Glomerular endothelial cell (primary cell): ENCODE measurements at regions not wholly inside any gene's neighbourhood (a gene's known extent, or its start where the extent isn't known, plus 50 kb on each side); places are given as distances from the start of the nearest gene placed in this dataset.

Experiments used
- DNase-seq: peaks from one replicate; pipeline ENCODE4 v3.0.0-alpha.2; 2011; ENCODE audit warnings: low read depth, low spot score; ENCODE audit errors: extremely low read depth

GRCh38 chr2:81979086-81979485, 1674.5 kb upstream of the LRRTM1 start:
- DNase-seq = no peak

- DNase-seq = no peak
These were observed 1672.4 kb upstream of the LRRTM1 start for GRCh38 chr2:81976998-81977397.

- no peak for DNase-seq
These were observed 1669.7 kb upstream of the LRRTM1 start for GRCh38 chr2:81974216-81974615.

GRCh38 chr2:81942876-81943275, 1638.3 kb upstream of the LRRTM1 start:
- DNase-seq = no peak

- DNase-seq = no peak
These were observed 1637.7 kb upstream of the LRRTM1 start for GRCh38 chr2:81942136-81942680.

- DNase-seq = no peak
These were observed 1635.9 kb upstream of the LRRTM1 start for GRCh38 chr2:81940266-81940955.

- no peak for DNase-seq
These were observed 1633.4 kb upstream of the LRRTM1 start for GRCh38 chr2:81937944-81938343.

- no peak for DNase-seq
These were observed 1599.0 kb upstream of the LRRTM1 start for GRCh38 chr2:81903534-81903933.

- DNase-seq = no peak
These were observed 1596.5 kb upstream of the LRRTM1 start for GRCh38 chr2:81901017-81901416.

GRCh38 chr2:81895620-81896250, 1591.2 kb upstream of the LRRTM1 start:
- no peak for DNase-seq

- DNase-seq = no peak
These were observed 1590.0 kb upstream of the LRRTM1 start for GRCh38 chr2:81894451-81894990.

GRCh38 chr2:81876624-81877023, 1572.1 kb upstream of the LRRTM1 start:
- no peak for DNase-seq

GRCh38 chr2:81872006-81872405, 1567.5 kb upstream of the LRRTM1 start:
- DNase-seq = no peak

GRCh38 chr2:81870119-81870518, 1565.6 kb upstream of the LRRTM1 start:
- no peak for DNase-seq

GRCh38 chr2:81858998-81859397, 1554.4 kb upstream of the LRRTM1 start:
- DNase-seq = no peak

GRCh38 chr2:81853341-81853740, 1548.8 kb upstream of the LRRTM1 start:
- DNase-seq = no peak

GRCh38 chr2:81852651-81853050, 1548.1 kb upstream of the LRRTM1 start:
- no peak for DNase-seq

GRCh38 chr2:81839780-81840179, 1535.2 kb upstream of the LRRTM1 start:
- DNase-seq = no peak

GRCh38 chr2:81835321-81836000, 1530.9 kb upstream of the LRRTM1 start:
- no peak for DNase-seq

GRCh38 chr2:81786811-81787210, 1482.3 kb upstream of the LRRTM1 start:
- DNase-seq = no peak

- DNase-seq = no peak
These were observed 1462.8 kb upstream of the LRRTM1 start for GRCh38 chr2:81767187-81767912.
